NCI-H187 (cell line): ENCODE measurements at regions not wholly inside any gene's neighbourhood (a gene's known extent, or its start where the extent isn't known, plus 50 kb on each side); places are given as distances from the start of the nearest gene placed in this dataset.

ENCODE experiments used
- DNase-seq, 2 experiments: peaks; one replicate each; lab custom pipeline; 2025; lab: John Stamatoyannopoulos, UW

GRCh38 chr18:75801178-75801577 is 373.7 kb upstream of the SMIM21 start:
- DNase-seq, result no peak

- no peak for DNase-seq
These were observed 372.8 kb upstream of the SMIM21 start for GRCh38 chr18:75800331-75800648.

- no peak for DNase-seq
These were observed 372.2 kb upstream of the SMIM21 start for GRCh38 chr18:75799449-75800330.

GRCh38 chr18:75797046-75797445 is 369.5 kb upstream of the SMIM21 start:
- DNase-seq, result no peak

- no peak for DNase-seq
These were observed 363.3 kb upstream of the SMIM21 start for GRCh38 chr18:75790796-75791195.

- no peak for DNase-seq
These were observed 362.6 kb upstream of the SMIM21 start for GRCh38 chr18:75790111-75790510.

- no peak for DNase-seq
These were observed 358.3 kb upstream of the SMIM21 start for GRCh38 chr18:75785834-75786233.

- DNase-seq, result no peak
These were observed 357.7 kb upstream of the SMIM21 start for GRCh38 chr18:75785206-75785605.

- DNase-seq, result no peak
These were observed 356.9 kb upstream of the SMIM21 start for GRCh38 chr18:75784390-75784789.

GRCh38 chr18:75783566-75784281 is 356.2 kb upstream of the SMIM21 start:
- DNase-seq, result no peak

GRCh38 chr18:75782826-75783225 is 355.3 kb upstream of the SMIM21 start:
- DNase-seq, result no peak

- DNase-seq, result no peak
These were observed 354.7 kb upstream of the SMIM21 start for GRCh38 chr18:75782204-75782603.

GRCh38 chr18:75779910-75780309 is 352.4 kb upstream of the SMIM21 start:
- no peak for DNase-seq

GRCh38 chr18:75779450-75779849 is 351.9 kb upstream of the SMIM21 start:
- no peak for DNase-seq

GRCh38 chr18:75777630-75778029 is 350.1 kb upstream of the SMIM21 start:
- no peak for DNase-seq

GRCh38 chr18:75775121-75775520 is 347.6 kb upstream of the SMIM21 start:
- no peak for DNase-seq

GRCh38 chr18:75773618-75774017 is 346.1 kb upstream of the SMIM21 start:
- no peak for DNase-seq

- DNase-seq, result no peak
These were observed 335.3 kb upstream of the SMIM21 start for GRCh38 chr18:75762758-75763157.

- DNase-seq, result no peak
These were observed 332.7 kb upstream of the SMIM21 start for GRCh38 chr18:75760208-75760607.

- no peak for DNase-seq
These were observed 330.4 kb upstream of the SMIM21 start for GRCh38 chr18:75757951-75758350.

GRCh38 chr18:75754433-75754832 is 326.9 kb upstream of the SMIM21 start:
- DNase-seq, result no peak

- DNase-seq, result no peak
These were observed 326.2 kb upstream of the SMIM21 start for GRCh38 chr18:75753753-75754152.

- DNase-seq, result no peak
These were observed 325.3 kb upstream of the SMIM21 start for GRCh38 chr18:75752740-75753263.
